Ovary (tissue), 3 donors: ENCODE measurements at regions not wholly inside any gene's neighbourhood (a gene's known extent, or its start where the extent isn't known, plus 50 kb on each side); places are given as distances from the start of the nearest gene placed in this dataset.

Experiments
- EP300 ChIP-seq: sonication (generic); formaldehyde crosslinking; IDR thresholded peaks from one replicate; pipeline ENCODE4 v1.6.1; 2017; ENCODE audit warnings: antibody characterized with exemption
- POLR2A ChIP-seq: fragments of 450-650 bp; IDR thresholded peaks from one replicate; pipeline ENCODE4 v1.6.1; 2017; ENCODE audit warnings: antibody characterized with exemption, mild to moderate bottlenecking, moderate library complexity
- TF ChIP-seq, protein P1 (sequence below), 3 donors: fragments of 450-650 bp in 2 of 3; fragments of 200-600 bp in 1 of 3; IDR thresholded peaks; one replicate each; pipeline versions ENCODE4 v1.5.1 to v1.8.0; 2016 to 2022; ENCODE audit warnings: antibody characterized with exemption in 3 of 3, mild to moderate bottlenecking in 1 of 3
- donor health status: DM: no; HTN: no; CAD: no.

GRCh38 chr10:121355161-121355560 lies 243.1 kb downstream of the FGFR2 start:
- TF ChIP-seq, protein P1, sequence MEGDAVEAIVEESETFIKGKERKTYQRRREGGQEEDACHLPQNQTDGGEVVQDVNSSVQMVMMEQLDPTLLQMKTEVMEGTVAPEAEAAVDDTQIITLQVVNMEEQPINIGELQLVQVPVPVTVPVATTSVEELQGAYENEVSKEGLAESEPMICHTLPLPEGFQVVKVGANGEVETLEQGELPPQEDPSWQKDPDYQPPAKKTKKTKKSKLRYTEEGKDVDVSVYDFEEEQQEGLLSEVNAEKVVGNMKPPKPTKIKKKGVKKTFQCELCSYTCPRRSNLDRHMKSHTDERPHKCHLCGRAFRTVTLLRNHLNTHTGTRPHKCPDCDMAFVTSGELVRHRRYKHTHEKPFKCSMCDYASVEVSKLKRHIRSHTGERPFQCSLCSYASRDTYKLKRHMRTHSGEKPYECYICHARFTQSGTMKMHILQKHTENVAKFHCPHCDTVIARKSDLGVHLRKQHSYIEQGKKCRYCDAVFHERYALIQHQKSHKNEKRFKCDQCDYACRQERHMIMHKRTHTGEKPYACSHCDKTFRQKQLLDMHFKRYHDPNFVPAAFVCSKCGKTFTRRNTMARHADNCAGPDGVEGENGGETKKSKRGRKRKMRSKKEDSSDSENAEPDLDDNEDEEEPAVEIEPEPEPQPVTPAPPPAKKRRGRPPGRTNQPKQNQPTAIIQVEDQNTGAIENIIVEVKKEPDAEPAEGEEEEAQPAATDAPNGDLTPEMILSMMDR (IDR thresholded peaks at IDR 0.05), result no peak
- TF ChIP-seq POLR2A, result no peak
- TF ChIP-seq EP300, result no peak
